Endodermal cell (in vitro differentiated cells): ENCODE measurements at regions not wholly inside any gene's neighbourhood (a gene's known extent, or its start where the extent isn't known, plus 50 kb on each side); places are given as distances from the start of the nearest gene placed in this dataset.

Experiments
- DNase-seq: peaks from one replicate; pipeline ENCODE4 v3.0.0-alpha.2; 2017
- H3K27ac ChIP-seq: 2 replicates; pipeline ENCODE4 v1.5.1; 2013; ENCODE audit warnings: mild to moderate bottlenecking, low read depth, low read length, moderate library complexity
- H3K27me3 ChIP-seq: 2 replicates; pipeline ENCODE4 v1.6.1; 2013; ENCODE audit warnings: mild to moderate bottlenecking, low read length, moderate library complexity; ENCODE audit not compliant: insufficient read depth, control insufficient read depth, poor library complexity, severe bottlenecking
- H3K36me3 ChIP-seq: 2 replicates; pipeline ENCODE4 v1.7.0; 2013; ENCODE audit warnings: mild to moderate bottlenecking, low read length, moderate library complexity; ENCODE audit not compliant: control insufficient read depth, insufficient read depth
- H3K4me1 ChIP-seq: one replicate; pipeline ENCODE4 v1.7.0; 2013; ENCODE audit warnings: low read length; ENCODE audit not compliant: control insufficient read depth, insufficient read depth
- H3K4me3 ChIP-seq: 2 replicates; pipeline ENCODE4 v1.5.1; 2013; ENCODE audit warnings: mild to moderate bottlenecking, low read length, moderate library complexity
- H3K9ac ChIP-seq: 2 replicates; pipeline ENCODE4 v1.6.1; 2013; ENCODE audit warnings: mild to moderate bottlenecking, low read length, moderate library complexity; ENCODE audit not compliant: poor library complexity, severe bottlenecking; ENCODE audit errors: extremely low read depth
- H3K9me3 ChIP-seq: 2 replicates; pipeline ENCODE4 v1.6.1; 2013; ENCODE audit warnings: mild to moderate bottlenecking, low read length, moderate library complexity; ENCODE audit not compliant: control insufficient read depth
- H3K27ac Mint-ChIP-seq: 2 replicates; pipeline ENCODE4 v1.8.0; 2020; ENCODE audit warnings: mixed read lengths
- H3K27me3 Mint-ChIP-seq: 2 replicates; pipeline ENCODE4 v1.8.0; 2021; ENCODE audit warnings: mild to moderate bottlenecking, mixed read lengths; ENCODE audit not compliant: insufficient read depth
- H3K36me3 Mint-ChIP-seq: 2 replicates; pipeline ENCODE4 v1.8.0; 2020; ENCODE audit warnings: low read depth, mixed read lengths
- H3K4me1 Mint-ChIP-seq: 2 replicates; pipeline ENCODE4 v1.8.0; 2020; ENCODE audit warnings: mixed read lengths
- H3K4me3 Mint-ChIP-seq: 2 replicates; pipeline ENCODE4 v1.8.0; 2020; ENCODE audit warnings: mild to moderate bottlenecking, moderate library complexity, mixed read lengths
- H3K9me3 Mint-ChIP-seq: 2 replicates; pipeline ENCODE4 v1.8.0; 2020; ENCODE audit warnings: mild to moderate bottlenecking, mixed read lengths
- CTCF ChIP-seq: fragments of 200-600 bp; sonication (generic); conservative IDR thresholded peaks from 2 replicates; pipeline ENCODE4 v1.5.0; 2021; ENCODE audit warnings: antibody characterized with exemption, mild to moderate bottlenecking
- WGBS, 2 experiments: methylation state at CpG; one replicate each; pipeline versions ENCODE4 v1.1.5 to v1.1.7; 2013; ENCODE audit warnings: missing lambda C conversion rate in 2 of 2, mixed read lengths in 1 of 2; ENCODE audit not compliant: insufficient coverage in 1 of 2, insufficient read length in 1 of 2; 5-methylcytosine and 5-hydroxymethylcytosine counted together

- peaks cover 13% of the 10 kb centered on the region for H3K9me3 ChIP-seq
- Mint-ChIP-seq H3K27me3 (no peaks in the 10 kb centered on the region), H3K4me3 (no peak overlapping the region)
Observed at GRCh38 chr12:58509116-58509885, 411.0 kb downstream of the LRIG3 start.

GRCh38 chr12:58513301-58513834 is 406.9 kb downstream of the LRIG3 start:
- H3K9me3 ChIP-seq, result peaks cover 16% of the 10 kb centered on the region
- Mint-ChIP-seq H3K27ac (no peak overlapping the region), H3K9me3 (peaks cover 28% of the 10 kb centered on the region), H3K36me3 (peaks cover 3% of the 10 kb centered on the region), H3K4me1 (peaks cover 2% of the 10 kb centered on the region), H3K4me3 (no peak overlapping the region), H3K27me3 (no peaks in the 10 kb centered on the region)
- TF ChIP-seq CTCF, result no peak
- 90 to 93% methylated on average over 3 to 4 of the region's 4 CpGs for WGBS, 2 experiments
- peak overlapping the region; percentile 76 for H3K27ac ChIP-seq
- DNase-seq, result no peak
- H3K27me3 ChIP-seq, result no peaks in the 10 kb centered on the region
- H3K36me3 ChIP-seq, result no peaks in the 10 kb centered on the region
- H3K9ac ChIP-seq, result no peak overlapping the region
- no peaks in the 10 kb centered on the region for H3K4me1 ChIP-seq
- no peak overlapping the region for H3K4me3 ChIP-seq

More at GRCh38 chr12:58509116-58509885, 411.0 kb downstream of the LRIG3 start:
- DNase-seq, result no peak
- 98 to 100% methylated on average over 1 to 5 of the region's 5 CpGs for WGBS, 2 experiments
- Histone ChIP-seq H3K4me3 (no peak overlapping the region), H3K36me3 (no peaks in the 10 kb centered on the region), H3K27ac (no peak overlapping the region), H3K9ac (no peak overlapping the region), H3K4me1 (no peaks in the 10 kb centered on the region), H3K27me3 (no peaks in the 10 kb centered on the region)
- H3K9me3 Mint-ChIP-seq, result peaks cover 12% of the 10 kb centered on the region
- H3K4me1 Mint-ChIP-seq, result peaks cover 2% of the 10 kb centered on the region
- H3K27ac Mint-ChIP-seq, result no peak overlapping the region
- TF ChIP-seq CTCF, result no peak
- no peaks in the 10 kb centered on the region for H3K36me3 Mint-ChIP-seq

- Mint-ChIP-seq H3K27ac (no peak overlapping the region), H3K27me3 (no peaks in the 10 kb centered on the region), H3K4me3 (no peak overlapping the region), H3K9me3 (peaks cover 33% of the 10 kb centered on the region), H3K4me1 (peaks cover 2% of the 10 kb centered on the region), H3K36me3 (peaks cover 3% of the 10 kb centered on the region)
- TF ChIP-seq CTCF, result no peak
- Histone ChIP-seq H3K9me3 (peaks cover 20% of the 10 kb centered on the region), H3K27ac (peak overlapping the region; percentile 76), H3K4me3 (no peak overlapping the region), H3K36me3 (no peaks in the 10 kb centered on the region), H3K4me1 (no peaks in the 10 kb centered on the region), H3K27me3 (no peaks in the 10 kb centered on the region), H3K9ac (no peak overlapping the region)
- no peak for DNase-seq
- WGBS, 2 experiments, result 83 to 92% methylated on average over 3 to 4 of the region's 4 CpGs
Observed at GRCh38 chr12:58513852-58514251, 406.5 kb downstream of the LRIG3 start.
